ENCODE measurements at regions not wholly inside any gene's neighbourhood (a gene's known extent, or its start where the extent isn't known, plus 50 kb on each side); places are given as distances from the start of the nearest gene placed in this dataset.
A peak's percentile ranks its signal among the peaks of the same experiment; 100 is the strongest.

- Histone ChIP-seq H4K20me1 (ENCODE audit: insufficient read depth, low read length) (no peaks in the 10 kb centered on the region), H2AFZ (ENCODE audit: low read length) (no peak overlapping the region), H3K27me3 (ENCODE audit: insufficient read depth, low read length) (no peaks in the 10 kb centered on the region), H3K4me2 (ENCODE audit: insufficient read depth, low read length) (no peak overlapping the region), H3K9me3 (ENCODE audit: low read depth, low read length) (no peaks in the 10 kb centered on the region), H3K4me3 (ENCODE audit: insufficient read depth, low read length) (no peak overlapping the region), H3K79me2 (ENCODE audit: insufficient read depth, low read length) (no peaks in the 10 kb centered on the region), H3K27ac (ENCODE audit: low read depth, low read length) (no peak overlapping the region), H3K36me3 (ENCODE audit: insufficient read depth, low read length) (no peaks in the 10 kb centered on the region), H3K4me1 (ENCODE audit: insufficient read depth, low read length) (peaks cover 2% of the 10 kb centered on the region)
- no peak for DNase-seq (ENCODE audit: insufficient read length, low spot score, missing footprints)
- no peak for TF ChIP-seq CTCF (IDR thresholded peaks at IDR 0.05; ENCODE audit: extremely low read depth, low read depth, low read length)
These were observed 122.3 kb upstream of the MBNL1 start for GRCh38 chr3:152146461-152146860.

GRCh38 chr3:152147748-152148147, 121.0 kb upstream of the MBNL1 start:
- Histone ChIP-seq H4K20me1 (ENCODE audit: insufficient read depth, low read length) (no peaks in the 10 kb centered on the region), H2AFZ (ENCODE audit: low read length) (no peak overlapping the region), H3K27ac (ENCODE audit: low read depth, low read length) (no peak overlapping the region), H3K4me1 (ENCODE audit: insufficient read depth, low read length) (peaks cover 3% of the 10 kb centered on the region), H3K36me3 (ENCODE audit: insufficient read depth, low read length) (no peaks in the 10 kb centered on the region), H3K79me2 (ENCODE audit: insufficient read depth, low read length) (no peaks in the 10 kb centered on the region), H3K27me3 (ENCODE audit: insufficient read depth, low read length) (no peaks in the 10 kb centered on the region), H3K4me2 (ENCODE audit: insufficient read depth, low read length) (peak overlapping the region; percentile 3), H3K4me3 (ENCODE audit: insufficient read depth, low read length) (no peak overlapping the region), H3K9me3 (ENCODE audit: low read depth, low read length) (no peaks in the 10 kb centered on the region)
- no peak for TF ChIP-seq CTCF (IDR thresholded peaks at IDR 0.05; ENCODE audit: extremely low read depth, low read depth, low read length)
- no peak for DNase-seq (ENCODE audit: insufficient read length, low spot score, missing footprints)

DNA sequence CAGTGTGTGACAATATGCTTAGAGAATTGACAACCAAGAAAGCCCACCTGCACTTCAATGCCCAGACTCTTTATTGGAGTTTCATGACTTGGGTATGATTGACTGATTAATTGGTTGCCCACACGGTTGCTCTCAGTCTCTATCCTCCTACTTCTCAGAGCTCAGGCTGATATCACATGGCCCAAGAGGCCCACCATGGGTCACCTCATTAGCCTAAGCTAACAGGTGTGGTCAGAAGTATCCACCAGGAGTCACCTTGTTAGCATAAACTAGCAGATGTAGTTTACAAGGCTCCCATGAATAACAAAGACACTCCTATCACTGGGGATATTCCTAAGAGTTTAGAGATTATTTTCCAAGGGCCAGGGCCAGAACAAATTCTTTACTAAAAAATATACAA, 120.2 kb upstream of the MBNL1 start:
- Histone ChIP-seq H4K20me1 (ENCODE audit: insufficient read depth, low read length) (no peaks in the 10 kb centered on the region), H3K9me3 (ENCODE audit: low read depth, low read length) (no peaks in the 10 kb centered on the region), H3K27me3 (ENCODE audit: insufficient read depth, low read length) (no peaks in the 10 kb centered on the region), H3K4me3 (ENCODE audit: insufficient read depth, low read length) (no peak overlapping the region), H3K4me1 (ENCODE audit: insufficient read depth, low read length) (peaks cover 3% of the 10 kb centered on the region), H3K4me2 (ENCODE audit: insufficient read depth, low read length) (no peak overlapping the region), H2AFZ (ENCODE audit: low read length) (no peak overlapping the region), H3K27ac (ENCODE audit: low read depth, low read length) (no peak overlapping the region), H3K79me2 (ENCODE audit: insufficient read depth, low read length) (no peaks in the 10 kb centered on the region), H3K36me3 (ENCODE audit: insufficient read depth, low read length) (no peaks in the 10 kb centered on the region)
- DNase-seq (ENCODE audit: insufficient read length, low spot score, missing footprints): no peak
- TF ChIP-seq CTCF (IDR thresholded peaks at IDR 0.05; ENCODE audit: extremely low read depth, low read depth, low read length): no peak

DNA sequence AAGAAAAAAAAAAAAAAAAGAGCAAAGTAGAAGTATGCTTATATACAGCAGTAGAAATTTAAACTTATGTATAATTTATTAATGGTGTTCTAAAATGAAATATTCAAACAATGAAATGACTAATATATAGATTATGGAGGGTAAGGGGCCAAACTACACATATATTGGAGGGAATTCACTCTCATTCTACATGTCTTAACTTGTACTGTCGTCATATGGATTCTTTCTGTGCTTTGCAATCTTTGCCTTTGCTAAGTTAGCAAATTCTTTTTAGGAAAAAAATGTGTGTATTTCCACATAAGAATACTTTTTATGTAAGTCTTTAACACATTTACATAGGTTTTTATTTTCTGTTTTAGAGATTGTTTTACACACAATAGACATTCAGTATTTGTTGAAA, 118.9 kb upstream of the MBNL1 start:
- no peaks in the 10 kb centered on the region for H3K27me3 ChIP-seq (ENCODE audit: insufficient read depth, low read length)
- H3K27ac ChIP-seq (ENCODE audit: low read depth, low read length): no peak overlapping the region
- no peak for DNase-seq (ENCODE audit: insufficient read length, low spot score, missing footprints)
- no peaks in the 10 kb centered on the region for H3K79me2 ChIP-seq (ENCODE audit: insufficient read depth, low read length)
- no peaks in the 10 kb centered on the region for H3K9me3 ChIP-seq (ENCODE audit: low read depth, low read length)
- H3K4me2 ChIP-seq (ENCODE audit: insufficient read depth, low read length): no peak overlapping the region
- H3K36me3 ChIP-seq (ENCODE audit: insufficient read depth, low read length): no peaks in the 10 kb centered on the region
- no peak overlapping the region for H3K4me3 ChIP-seq (ENCODE audit: insufficient read depth, low read length)
- H3K4me1 ChIP-seq (ENCODE audit: insufficient read depth, low read length): peaks cover 3% of the 10 kb centered on the region
- no peaks in the 10 kb centered on the region for H4K20me1 ChIP-seq (ENCODE audit: insufficient read depth, low read length)
- peak overlapping the region; percentile 71 for H2AFZ ChIP-seq (ENCODE audit: low read length)
- TF ChIP-seq CTCF (IDR thresholded peaks at IDR 0.05; ENCODE audit: extremely low read depth, low read depth, low read length): no peak
